ENCODE measurements at regions not wholly inside any gene's neighbourhood (a gene's known extent, or its start where the extent isn't known, plus 50 kb on each side); places are given as distances from the start of the nearest gene placed in this dataset.
"Not testable (repeated sequence)": the region's sequence is repeated elsewhere in the genome, so short reads cannot be mapped to it uniquely, and the experiment has no call there.

GRCh38 chr4:137754652-137755471 lies 222.6 kb upstream of the PCDH18 start:
- in situ Hi-C loops (cut with MboI; ENCODE audit: low sequenced_read_pairs), result no loop called here

DNA sequence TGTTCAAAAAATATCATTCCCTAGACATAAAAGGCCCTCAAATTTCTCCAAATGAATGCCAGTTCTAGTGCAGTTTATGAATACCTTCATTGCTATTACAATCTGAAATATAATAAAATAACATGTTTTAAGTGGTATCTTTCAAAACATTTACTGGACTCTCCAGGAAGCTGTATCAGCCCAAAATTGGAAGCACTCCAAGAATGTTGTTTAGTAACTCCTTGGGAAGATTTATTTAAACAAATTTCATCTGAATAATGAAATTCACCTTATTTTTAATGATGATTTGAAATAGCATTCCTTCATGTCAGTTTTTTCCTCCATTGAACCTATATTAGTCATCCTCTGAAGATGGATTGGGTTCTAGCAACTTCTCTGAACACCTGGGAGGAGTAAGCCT lies 217.2 kb upstream of the PCDH18 start:
- in situ Hi-C loops (cut with MboI; ENCODE audit: low sequenced_read_pairs), result no loop called here

DNA sequence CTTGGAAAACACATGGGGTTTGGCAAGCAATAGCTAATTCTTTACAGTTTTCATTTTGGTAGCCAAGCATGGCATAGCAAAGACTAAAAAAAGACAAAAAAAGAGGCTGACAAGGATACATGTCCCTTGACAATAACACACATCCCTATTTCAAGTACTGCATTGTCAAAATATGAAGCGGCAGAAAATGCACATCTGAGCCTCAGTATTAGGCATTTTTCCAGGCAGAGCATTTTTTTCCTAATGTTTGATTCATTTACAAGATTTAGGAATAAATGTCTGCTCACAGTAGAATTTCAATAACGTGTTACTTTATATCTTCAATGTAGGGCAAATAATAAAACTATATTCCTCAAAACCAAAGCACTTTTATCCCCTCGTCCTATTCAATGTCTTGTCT lies 216.3 kb upstream of the PCDH18 start:
- in situ Hi-C loops (cut with MboI; ENCODE audit: low sequenced_read_pairs), result no loop called here

DNA sequence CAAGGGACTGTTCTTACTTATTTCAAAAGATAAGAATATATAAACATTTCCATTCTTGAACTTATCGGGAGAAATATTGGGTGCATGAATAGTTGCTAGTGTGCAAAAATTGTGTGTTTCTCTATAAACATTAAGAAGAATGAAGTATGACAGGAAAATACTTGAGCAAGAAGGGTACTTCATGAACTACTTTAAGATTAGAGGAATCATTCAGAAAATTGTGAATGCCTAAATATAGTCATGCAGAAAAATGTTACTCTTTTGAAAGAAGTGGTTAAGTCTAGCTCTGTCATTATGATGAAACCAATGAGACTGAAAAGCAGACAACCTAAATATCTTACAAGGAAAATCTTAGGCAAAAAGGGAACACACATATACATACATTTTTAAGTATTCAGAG lies 207.8 kb upstream of the PCDH18 start:
- in situ Hi-C loops (cut with MboI; ENCODE audit: low sequenced_read_pairs), result no loop called here

- in situ Hi-C loops (cut with MboI; ENCODE audit: low sequenced_read_pairs), result no loop called here
Measured at GRCh38 chr4:137739391-137739790, 207.1 kb upstream of the PCDH18 start.

GRCh38 chr4:137738375-137738990 lies 206.2 kb upstream of the PCDH18 start:
- in situ Hi-C loops (cut with MboI; ENCODE audit: low sequenced_read_pairs), result no loop called here

DNA sequence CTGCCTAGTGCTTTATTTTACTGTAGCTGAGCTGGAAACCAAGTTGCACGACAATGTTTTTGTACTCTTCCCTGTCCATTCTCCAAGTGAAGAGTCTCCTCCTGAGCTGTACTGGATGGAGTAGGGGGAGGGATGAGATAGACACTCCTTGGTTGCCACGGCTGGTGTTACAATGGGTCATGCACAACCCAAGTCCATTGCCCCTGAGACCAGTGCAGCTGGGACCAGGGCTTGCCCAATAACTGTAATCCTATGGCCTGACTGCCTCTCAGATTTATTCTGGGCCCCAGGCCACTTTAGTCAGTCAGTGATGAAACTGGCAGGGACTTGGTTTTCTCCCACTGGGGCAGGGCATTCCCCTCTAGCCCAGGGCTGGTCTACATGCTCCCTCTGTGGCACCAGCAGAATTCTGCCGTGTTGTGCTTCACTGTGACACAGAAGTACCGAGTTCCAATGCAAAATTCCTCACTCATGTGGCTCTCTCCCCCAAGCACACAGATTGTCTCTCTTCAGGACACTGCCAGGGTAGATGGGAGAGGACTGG lies 203.3 kb upstream of the PCDH18 start:
- in situ Hi-C loops (cut with MboI; ENCODE audit: low sequenced_read_pairs), result no loop called here

DNA sequence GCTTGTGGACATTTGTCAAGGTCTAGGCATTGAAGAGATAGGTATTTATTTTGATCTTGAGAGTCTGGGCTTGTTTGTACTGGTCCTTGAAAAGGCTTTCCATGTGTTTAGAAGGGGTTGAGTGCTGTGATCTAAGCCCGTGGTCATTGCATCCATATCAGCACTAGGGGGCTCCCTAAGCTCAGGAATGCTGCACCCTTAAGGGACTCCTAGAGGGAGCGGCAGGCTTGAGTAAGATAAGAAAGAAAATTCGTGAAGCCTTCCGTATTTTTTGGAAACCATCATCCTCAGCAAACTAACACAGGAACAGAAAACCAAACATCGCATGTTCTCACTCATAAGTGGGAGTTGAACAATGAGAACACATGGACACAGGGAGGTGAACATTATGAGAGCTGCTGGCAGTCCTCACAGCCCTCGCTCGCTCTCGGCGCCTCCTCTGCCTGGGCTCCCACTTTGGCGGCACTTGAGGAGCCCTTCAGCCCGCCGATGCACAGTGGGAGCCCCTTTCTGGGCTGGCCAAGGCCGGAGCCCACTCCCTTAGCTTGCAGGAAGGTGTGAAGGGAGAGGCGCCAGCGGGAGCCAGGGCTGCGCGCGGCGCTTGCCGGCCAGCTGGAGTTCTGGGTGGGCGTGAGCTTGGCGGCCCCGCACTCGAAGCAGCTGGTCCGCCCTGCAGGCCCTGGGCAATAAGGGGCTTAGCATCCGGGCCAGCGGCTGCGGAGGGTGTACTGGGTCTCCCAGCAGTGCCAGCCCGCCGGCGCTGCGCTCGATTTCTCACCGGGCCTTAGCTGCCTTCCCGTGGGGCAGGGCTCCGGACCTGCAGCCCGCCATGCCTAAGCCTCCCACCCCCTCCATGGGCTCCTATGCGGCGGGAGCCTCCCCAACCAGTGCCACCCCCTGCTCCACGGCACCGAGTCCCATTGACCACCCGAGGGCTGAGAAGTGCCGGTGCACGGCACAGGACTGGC lies 201.2 kb upstream of the PCDH18 start:
- in situ Hi-C loops (cut with MboI; ENCODE audit: low sequenced_read_pairs), result not testable (repeated sequence)

- in situ Hi-C loops (cut with MboI; ENCODE audit: low sequenced_read_pairs), result no loop called here
Measured at GRCh38 chr4:137722910-137723309, 190.6 kb upstream of the PCDH18 start.

- in situ Hi-C loops (cut with MboI; ENCODE audit: low sequenced_read_pairs), result no loop called here
Measured at GRCh38 chr4:137711502-137711901, 179.2 kb upstream of the PCDH18 start.

DNA sequence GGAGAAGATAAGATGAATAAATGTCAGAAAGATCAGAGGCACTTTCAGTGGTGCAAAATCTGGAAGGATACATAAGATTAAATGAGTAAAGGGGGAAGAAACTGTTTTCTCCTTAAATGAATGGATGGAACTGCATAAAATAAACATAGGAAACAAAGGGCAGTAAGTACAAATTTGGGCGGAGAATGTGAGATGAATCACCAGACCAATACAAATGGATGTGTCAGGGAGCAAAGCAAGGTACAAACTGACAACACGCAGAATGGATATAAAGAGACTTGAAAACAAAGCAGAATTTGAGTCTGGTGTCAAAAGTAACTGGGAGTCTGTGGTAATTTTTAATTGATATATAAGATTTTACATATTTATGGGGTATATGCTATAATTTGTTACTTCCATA lies 175.3 kb upstream of the PCDH18 start:
- in situ Hi-C loops (cut with MboI; ENCODE audit: low sequenced_read_pairs), result no loop called here

- in situ Hi-C loops (cut with MboI; ENCODE audit: low sequenced_read_pairs), result no loop called here
Measured at GRCh38 chr4:137707102-137707620, 174.9 kb upstream of the PCDH18 start.

- in situ Hi-C loops (cut with MboI; ENCODE audit: low sequenced_read_pairs), result no loop called here
Measured at GRCh38 chr4:137705171-137705783, 173.0 kb upstream of the PCDH18 start.

- in situ Hi-C loops (cut with MboI; ENCODE audit: low sequenced_read_pairs), result no loop called here
Measured at GRCh38 chr4:137703195-137703594, 170.9 kb upstream of the PCDH18 start.

DNA sequence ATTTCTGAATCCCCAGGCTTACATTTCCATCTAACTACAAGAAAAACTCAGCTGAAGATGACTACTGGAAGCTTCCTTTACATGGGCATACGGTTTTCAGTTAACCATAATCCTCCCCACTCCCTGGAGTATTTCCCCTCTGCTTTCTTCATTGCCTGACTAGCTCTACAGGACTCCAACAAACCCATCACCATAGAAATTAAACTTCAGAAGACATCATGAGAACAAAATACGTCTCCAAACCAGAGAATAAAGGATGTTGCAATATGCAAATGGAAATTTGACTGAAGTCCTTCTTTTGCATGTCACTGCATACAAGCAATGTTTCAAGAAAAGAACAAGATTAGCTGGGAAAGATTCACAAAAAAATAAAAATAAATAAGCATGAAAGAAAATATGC lies 170.2 kb upstream of the PCDH18 start:
- in situ Hi-C loops (cut with MboI; ENCODE audit: low sequenced_read_pairs), result no loop called here

GRCh38 chr4:137701401-137701800 lies 169.1 kb upstream of the PCDH18 start:
- in situ Hi-C loops (cut with MboI; ENCODE audit: low sequenced_read_pairs), result no loop called here

DNA sequence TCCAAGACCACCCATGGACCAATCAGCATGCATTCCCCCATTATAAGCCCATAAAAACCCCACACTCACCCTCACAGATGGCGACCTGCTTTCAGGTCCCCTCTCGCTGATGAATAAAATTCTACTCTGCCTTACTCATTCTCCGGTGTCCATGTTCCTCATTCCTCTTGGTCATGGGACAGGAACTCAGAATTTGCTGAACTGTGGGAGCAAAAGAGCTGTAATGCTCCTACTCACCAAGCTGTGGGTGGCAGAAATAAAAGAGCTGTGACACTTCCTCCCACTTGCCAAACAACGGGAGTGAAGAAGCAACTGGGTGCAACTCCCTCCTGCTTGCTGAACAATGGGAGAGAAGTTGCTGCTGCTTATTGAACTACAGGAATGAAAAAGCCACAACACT lies 168.5 kb upstream of the PCDH18 start:
- in situ Hi-C loops (cut with MboI; ENCODE audit: low sequenced_read_pairs), result no loop called here

- in situ Hi-C loops (cut with MboI; ENCODE audit: low sequenced_read_pairs), result no loop called here
Measured at GRCh38 chr4:137700072-137700471, 167.8 kb upstream of the PCDH18 start.

- in situ Hi-C loops (cut with MboI; ENCODE audit: low sequenced_read_pairs), result no loop called here
Measured at GRCh38 chr4:137694138-137694537, 161.8 kb upstream of the PCDH18 start.

DNA sequence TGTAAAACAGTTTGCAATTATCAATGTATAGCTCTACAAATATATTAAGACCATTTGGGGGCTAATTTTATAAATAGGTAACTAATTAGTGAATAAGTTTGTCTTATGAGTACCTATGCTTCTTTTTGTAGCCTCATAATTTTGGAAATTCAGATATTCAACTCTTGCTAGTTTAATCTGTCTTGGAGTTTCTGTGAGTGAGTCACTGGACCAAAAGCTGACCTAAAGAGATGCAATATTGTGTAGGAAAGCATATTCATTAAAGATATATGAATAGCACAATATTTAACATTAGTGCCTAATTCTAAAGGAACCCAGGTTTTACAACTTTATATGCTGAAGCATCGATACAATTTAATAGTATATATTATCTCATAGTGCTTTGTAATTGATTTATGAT lies 161.3 kb upstream of the PCDH18 start:
- in situ Hi-C loops (cut with MboI; ENCODE audit: low sequenced_read_pairs), result no loop called here

- in situ Hi-C loops (cut with MboI; ENCODE audit: low sequenced_read_pairs), result no loop called here
Measured at GRCh38 chr4:137692205-137692604, 159.9 kb upstream of the PCDH18 start.

Measured in HL-60/S4 treated with retinoic acid at 250 ng/mL for 4 days and 3 days (cell line).